CD14-positive monocyte (primary cell): ENCODE measurements at regions not wholly inside any gene's neighbourhood (a gene's known extent, or its start where the extent isn't known, plus 50 kb on each side); places are given as distances from the start of the nearest gene placed in this dataset.

ENCODE experiments used
- DNase-seq, 3 donors: peaks; one replicate each; pipeline ENCODE4 v3.0.0-alpha.2; 2011 to 2022
- H2AFZ ChIP-seq: 2 replicates; pipeline ENCODE4 v1.6.0; 2012; ENCODE audit warnings: mild to moderate bottlenecking, low read depth, low read length, inconsistent platforms; ENCODE audit not compliant: insufficient read depth, poor library complexity, severe bottlenecking
- H3K27ac ChIP-seq, 2 donors: 1 replicate in 1 of 2; 2 replicates in 1 of 2; pipeline ENCODE4 v1.5.1; 2012 to 2013; ENCODE audit warnings: low read length in 2 of 2, control low read depth in 1 of 2, inconsistent platforms in 1 of 2, low read depth in 1 of 2, mild to moderate bottlenecking in 1 of 2
- H3K27me3 ChIP-seq, 2 donors: one replicate each; pipeline versions ENCODE4 v1.6.0 to v1.6.1; 2011 to 2013; ENCODE audit warnings: low read length in 2 of 2; ENCODE audit not compliant: control insufficient read depth in 2 of 2, insufficient read depth in 2 of 2
- H3K36me3 ChIP-seq, 2 donors: replicated peaks in 1 of 2; 1 replicate in 1 of 2; 2 replicates in 1 of 2; pipeline versions ENCODE4 v1.5.1 to v1.6.1; 2012 to 2013; ENCODE audit warnings: low read length in 2 of 2, control low read depth in 1 of 2, inconsistent platforms in 1 of 2, mild to moderate bottlenecking in 1 of 2; ENCODE audit not compliant: insufficient read depth in 2 of 2, control insufficient read depth in 1 of 2
- H3K4me1 ChIP-seq, 2 donors: 1 replicate in 1 of 2; 2 replicates in 1 of 2; pipeline versions ENCODE4 v1.5.1 to v1.6.1; 2012 to 2013; ENCODE audit warnings: low read length in 2 of 2, control low read depth in 1 of 2, inconsistent platforms in 1 of 2, mild to moderate bottlenecking in 1 of 2, moderate library complexity in 1 of 2; ENCODE audit not compliant: insufficient read depth in 2 of 2, control insufficient read depth in 1 of 2
- H3K4me2 ChIP-seq: replicated peaks from 2 replicates; pipeline ENCODE3; 2012; ENCODE audit warnings: low read length, moderate library complexity, mild to moderate bottlenecking; ENCODE audit not compliant: poor library complexity, severe bottlenecking; ENCODE audit errors: extremely low read depth
- H3K4me3 ChIP-seq, 3 experiments: fragments of 200-600 bp in 1 of 3; sonication (generic) in 1 of 3; replicated peaks in 1 of 3; 1 replicate in 2 of 3; 2 replicates in 1 of 3; pipeline ENCODE4 v1.5.1; 2011 to 2013; ENCODE audit warnings: low read length in 3 of 3, mild to moderate bottlenecking in 3 of 3, control low read depth in 2 of 3, low read depth in 2 of 3, inconsistent platforms in 1 of 3, moderate library complexity in 1 of 3
- H3K79me2 ChIP-seq: 2 replicates; pipeline ENCODE4 v1.6.0; 2012; ENCODE audit warnings: mild to moderate bottlenecking, control low read depth, inconsistent platforms, low read length, moderate library complexity; ENCODE audit not compliant: insufficient read depth
- H3K9ac ChIP-seq: 2 replicates; pipeline ENCODE4 v1.6.0; 2017; ENCODE audit warnings: low read length, mild to moderate bottlenecking; ENCODE audit not compliant: insufficient read depth, poor library complexity, severe bottlenecking
- H3K9me3 ChIP-seq, 2 donors: replicated peaks in 1 of 2; 1 replicate in 1 of 2; 2 replicates in 1 of 2; pipeline versions ENCODE4 v1.5.1 to v1.6.1; 2012 to 2013; ENCODE audit warnings: low read length in 2 of 2, control low read depth in 1 of 2; ENCODE audit not compliant: control insufficient read depth in 1 of 2, insufficient read depth in 1 of 2
- H4K20me1 ChIP-seq: 2 replicates; pipeline ENCODE4 v1.6.0; 2012; ENCODE audit warnings: mild to moderate bottlenecking, low read length, control low read depth, moderate library complexity; ENCODE audit not compliant: insufficient read depth
- H3K27ac Mint-ChIP-seq, 7 donors: one replicate each; pipeline ENCODE4 v1.8.0; 2020; ENCODE audit warnings: mild to moderate bottlenecking in 7 of 7, mixed read lengths in 7 of 7, moderate library complexity in 6 of 7, inconsistent platforms in 2 of 7
- H3K27me3 Mint-ChIP-seq, 3 donors: one replicate each; pipeline ENCODE4 v1.8.0; 2021 to 2022; ENCODE audit warnings: low read depth in 3 of 3, mild to moderate bottlenecking in 3 of 3, mixed read lengths in 3 of 3, moderate library complexity in 3 of 3, inconsistent platforms in 1 of 3
- H3K36me3 Mint-ChIP-seq, 2 donors: one replicate each; pipeline ENCODE4 v1.8.0; 2020; ENCODE audit warnings: mixed read lengths in 2 of 2, inconsistent platforms in 1 of 2, mild to moderate bottlenecking in 1 of 2
- H3K4me1 Mint-ChIP-seq: one replicate; pipeline ENCODE4 v1.8.0; 2020; ENCODE audit warnings: mild to moderate bottlenecking, mixed read lengths
- H3K4me3 Mint-ChIP-seq, 2 donors: one replicate each; pipeline ENCODE4 v1.8.0; 2020; ENCODE audit warnings: mild to moderate bottlenecking in 2 of 2, mixed read lengths in 2 of 2, moderate library complexity in 1 of 2
- H3K9me3 Mint-ChIP-seq, 7 donors: one replicate each; pipeline ENCODE4 v1.8.0; 2020 to 2022; ENCODE audit warnings: mixed read lengths in 7 of 7, mild to moderate bottlenecking in 6 of 7, moderate library complexity in 6 of 7, inconsistent platforms in 2 of 7
- CTCF ChIP-seq: fragments of 200-600 bp; IDR thresholded peaks from one replicate; pipeline ENCODE4 v1.8.0; 2022; ENCODE audit warnings: antibody characterized with exemption, mild to moderate bottlenecking
- WGBS: methylation state at CpG from one replicate; pipeline ENCODE4 v1.1.5; 2013; ENCODE audit warnings: missing lambda C conversion rate; ENCODE audit not compliant: insufficient coverage; 5-methylcytosine and 5-hydroxymethylcytosine counted together
- intact Hi-C, 2 donors: fragments of 100-400 bp; cut with micrococcal nuclease; formaldehyde crosslinking; loops; one replicate each; pipeline versions ENCODE4 v1.15.0 to v1.15.1; 2023

- Mint-ChIP-seq H3K27ac (no peak overlapping the region), H3K9me3 (peaks cover 0 to 6% (median 3%) of the 10 kb centered on the region in 7 donors), H3K36me3 (no peaks in the 10 kb centered on the region), H3K4me3 (no peak overlapping the region), H3K4me1 (no peaks in the 10 kb centered on the region), H3K27me3 (peaks cover 0 to 4% (median 2%) of the 10 kb centered on the region in 3 donors)
- Histone ChIP-seq H4K20me1 (no peaks in the 10 kb centered on the region), H2AFZ (no peak overlapping the region), H3K4me1 (no peaks in the 10 kb centered on the region), H3K4me3 (no peak overlapping the region), H3K27ac (no peak overlapping the region), H3K9me3 (no peaks in the 10 kb centered on the region), H3K9ac (no peak overlapping the region), H3K79me2 (no peaks in the 10 kb centered on the region), H3K36me3 (no peaks in the 10 kb centered on the region), H3K27me3 (no peaks in the 10 kb centered on the region), H3K4me2 (no peak overlapping the region)
- WGBS = 97% methylated on average over 3 of the region's 12 CpGs
- DNase-seq = no peak
- intact Hi-C loops = no loop called here
- TF ChIP-seq CTCF = no peak
Observed at GRCh38 chr7:155979994-155980393, 167.7 kb upstream of the SHH start.

- peaks cover 0 to 6% (median 0%) of the 10 kb centered on the region in 7 donors for H3K9me3 Mint-ChIP-seq
- Histone ChIP-seq H2AFZ (no peak overlapping the region), H3K4me2 (no peak overlapping the region), H4K20me1 (no peaks in the 10 kb centered on the region), H3K27ac (no peak overlapping the region), H3K9me3 (no peaks in the 10 kb centered on the region), H3K27me3 (no peaks in the 10 kb centered on the region), H3K4me3 (no peak overlapping the region), H3K36me3 (no peaks in the 10 kb centered on the region), H3K79me2 (no peaks in the 10 kb centered on the region), H3K4me1 (no peaks in the 10 kb centered on the region), H3K9ac (no peak overlapping the region)
- H3K36me3 Mint-ChIP-seq = no peaks in the 10 kb centered on the region
- DNase-seq = no peak
- WGBS = 100% methylated on average over 1 of the region's 4 CpGs
- intact Hi-C loops = no loop called here
- no peak overlapping the region for H3K4me3 Mint-ChIP-seq
- no peak for TF ChIP-seq CTCF
- peaks cover 0 to 5% (median 2%) of the 10 kb centered on the region in 3 donors for H3K27me3 Mint-ChIP-seq
- H3K27ac Mint-ChIP-seq = no peak overlapping the region
- H3K4me1 Mint-ChIP-seq = no peaks in the 10 kb centered on the region
Observed at GRCh38 chr7:155979566-155979965, 167.3 kb upstream of the SHH start.
